ENCODE measurements at regions not wholly inside any gene's neighbourhood (a gene's known extent, or its start where the extent isn't known, plus 50 kb on each side); places are given as distances from the start of the nearest gene placed in this dataset.

DNA sequence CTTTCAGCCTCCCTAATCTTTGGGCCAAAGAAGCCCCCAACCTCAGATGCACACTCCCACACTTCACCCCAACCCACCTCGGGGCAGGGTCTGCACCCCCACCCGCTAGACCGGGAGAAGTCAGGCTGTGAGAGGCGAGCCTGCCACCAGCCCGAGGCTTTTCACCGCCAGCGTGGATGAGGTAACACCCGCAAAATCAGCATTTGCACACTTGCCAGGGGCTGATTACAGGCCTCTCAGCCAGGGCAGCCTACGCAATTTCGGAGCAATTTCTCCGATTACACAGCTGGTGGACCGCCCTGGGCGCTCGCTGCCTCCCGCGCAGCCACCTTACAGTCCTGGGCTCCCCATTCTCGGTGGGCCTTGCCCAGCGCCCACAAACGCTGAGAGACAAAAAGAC lies 68.5 kb downstream of the FOXD1 start:
- Histone ChIP-seq H3K4me2 (ENCODE audit: control insufficient read depth, insufficient read depth) (no peak overlapping the region), H3K9me3 (replicated peaks; ENCODE audit: control insufficient read depth, insufficient read depth, low read length) (peaks cover 20% of the 10 kb centered on the region; the same call in 2 of the 3 replicates), H3K4me3 (no peak overlapping the region), H2AFZ (ENCODE audit: control insufficient read depth, low read depth, low read length) (no peak overlapping the region), H3K36me3 (ENCODE audit: control insufficient read depth in 2 of 2, insufficient read depth in 2 of 2, low read length in 1 of 2) (no peaks in the 10 kb centered on the region), H3K4me1 (ENCODE audit: control insufficient read depth, insufficient read depth, low read length) (no peaks in the 10 kb centered on the region), H3K9ac (ENCODE audit: control insufficient read depth, insufficient read depth, low read length) (no peak overlapping the region), H3K27ac (ENCODE audit: control insufficient read depth, insufficient read depth) (no peak overlapping the region), H3K27me3 (replicated peaks in 1 of 2; ENCODE audit: control insufficient read depth in 2 of 2, insufficient read depth in 2 of 2, low read length in 1 of 2) (peaks cover 11 to 16% of the 10 kb centered on the region in 2 experiments), H4K20me1 (ENCODE audit: control insufficient read depth, insufficient read depth) (no peaks in the 10 kb centered on the region), H3K79me2 (ENCODE audit: control insufficient read depth, insufficient read depth, low read length) (no peaks in the 10 kb centered on the region)
- in situ Hi-C loops (cut with MboI) (no loop called here), intact Hi-C loops (cut with micrococcal nuclease; ENCODE audit: unreplicated experiment) (loop anchor here (10.0 kb wide), 1 partner anchor 65 kb away; the partner anchor contains the start of gene FOXD1)
- WGBS (ENCODE audit: insufficient coverage, insufficient replicate concordance, low lambda C conversion rate, missing lambda C conversion rate) = 16% methylated on average over 19 of the region's 19 CpGs
- ChIA-PET POLR2A (no interaction called here), CTCF (no interaction called here), SMC1A (ENCODE audit: uncharacterized antibody, unreplicated experiment) (no interaction called here), RAD21 (ENCODE audit: unreplicated experiment) (no interaction called here)
- TF ChIP-seq IRF3 (IDR thresholded peaks at IDR 0.05) = no peak
- no peak for TF ChIP-seq NR2C2 (IDR thresholded peaks at IDR 0.05; ENCODE audit: borderline replicate concordance, control insufficient read depth, insufficient read length, low read depth)
- TF ChIP-seq, protein P1, sequence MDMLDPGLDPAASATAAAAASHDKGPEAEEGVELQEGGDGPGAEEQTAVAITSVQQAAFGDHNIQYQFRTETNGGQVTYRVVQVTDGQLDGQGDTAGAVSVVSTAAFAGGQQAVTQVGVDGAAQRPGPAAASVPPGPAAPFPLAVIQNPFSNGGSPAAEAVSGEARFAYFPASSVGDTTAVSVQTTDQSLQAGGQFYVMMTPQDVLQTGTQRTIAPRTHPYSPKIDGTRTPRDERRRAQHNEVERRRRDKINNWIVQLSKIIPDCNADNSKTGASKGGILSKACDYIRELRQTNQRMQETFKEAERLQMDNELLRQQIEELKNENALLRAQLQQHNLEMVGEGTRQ (IDR thresholded peaks at IDR 0.05; ENCODE audit: borderline replicate concordance, low read depth, low read length) = no peak
- TF ChIP-seq SUPT20H (IDR thresholded peaks at IDR 0.05; ENCODE audit: borderline replicate concordance, control insufficient read depth, low read depth, low read length) = no peak
- no peak for TF ChIP-seq EP300 (IDR thresholded peaks at IDR 0.05; ENCODE audit: borderline replicate concordance in 1 of 2, control insufficient read depth in 1 of 2, low read depth in 2 of 2, low read length in 2 of 2)
- TF ChIP-seq, protein P2, sequence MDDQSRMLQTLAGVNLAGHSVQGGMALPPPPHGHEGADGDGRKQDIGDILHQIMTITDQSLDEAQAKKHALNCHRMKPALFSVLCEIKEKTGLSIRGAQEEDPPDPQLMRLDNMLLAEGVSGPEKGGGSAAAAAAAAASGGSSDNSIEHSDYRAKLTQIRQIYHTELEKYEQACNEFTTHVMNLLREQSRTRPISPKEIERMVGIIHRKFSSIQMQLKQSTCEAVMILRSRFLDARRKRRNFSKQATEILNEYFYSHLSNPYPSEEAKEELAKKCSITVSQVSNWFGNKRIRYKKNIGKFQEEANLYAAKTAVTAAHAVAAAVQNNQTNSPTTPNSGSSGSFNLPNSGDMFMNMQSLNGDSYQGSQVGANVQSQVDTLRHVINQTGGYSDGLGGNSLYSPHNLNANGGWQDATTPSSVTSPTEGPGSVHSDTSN (IDR thresholded peaks at IDR 0.05; ENCODE audit: insufficient replicate concordance, low read depth, low read length) = no peak
- FAIRE-seq (no peak), ATAC-seq (no peak), DNase-seq (ENCODE audit: low read depth, low spot score) (no peak)
- no TSS peak for BruUV-seq (replicated peaks)
